ENCODE measurements at regions not wholly inside any gene's neighbourhood (a gene's known extent, or its start where the extent isn't known, plus 50 kb on each side); places are given as distances from the start of the nearest gene placed in this dataset.

- TF ChIP-seq CTCF (IDR thresholded peaks at IDR 0.05; ENCODE audit: low read length) (no peak), EZH2 (optimal IDR thresholded peaks at IDR 0.05; ENCODE audit: low read depth, low read length) (no peak)
Observed at GRCh38 chr6:85008296-85009009, 244.1 kb upstream of the TBX18 start.
